ENCODE measurements at regions not wholly inside any gene's neighbourhood (a gene's known extent, or its start where the extent isn't known, plus 50 kb on each side); places are given as distances from the start of the nearest gene placed in this dataset.

GRCh38 chr4:153146031-153146430, 58.2 kb upstream of the TRIM2 start:
- TF ChIP-seq, protein P1, sequence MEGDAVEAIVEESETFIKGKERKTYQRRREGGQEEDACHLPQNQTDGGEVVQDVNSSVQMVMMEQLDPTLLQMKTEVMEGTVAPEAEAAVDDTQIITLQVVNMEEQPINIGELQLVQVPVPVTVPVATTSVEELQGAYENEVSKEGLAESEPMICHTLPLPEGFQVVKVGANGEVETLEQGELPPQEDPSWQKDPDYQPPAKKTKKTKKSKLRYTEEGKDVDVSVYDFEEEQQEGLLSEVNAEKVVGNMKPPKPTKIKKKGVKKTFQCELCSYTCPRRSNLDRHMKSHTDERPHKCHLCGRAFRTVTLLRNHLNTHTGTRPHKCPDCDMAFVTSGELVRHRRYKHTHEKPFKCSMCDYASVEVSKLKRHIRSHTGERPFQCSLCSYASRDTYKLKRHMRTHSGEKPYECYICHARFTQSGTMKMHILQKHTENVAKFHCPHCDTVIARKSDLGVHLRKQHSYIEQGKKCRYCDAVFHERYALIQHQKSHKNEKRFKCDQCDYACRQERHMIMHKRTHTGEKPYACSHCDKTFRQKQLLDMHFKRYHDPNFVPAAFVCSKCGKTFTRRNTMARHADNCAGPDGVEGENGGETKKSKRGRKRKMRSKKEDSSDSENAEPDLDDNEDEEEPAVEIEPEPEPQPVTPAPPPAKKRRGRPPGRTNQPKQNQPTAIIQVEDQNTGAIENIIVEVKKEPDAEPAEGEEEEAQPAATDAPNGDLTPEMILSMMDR (IDR thresholded peaks at IDR 0.05): no peak
- no peak for TF ChIP-seq POLR2A (IDR thresholded peaks at IDR 0.05)
